GM12878 (cell line): ENCODE measurements at regions not wholly inside any gene's neighbourhood (a gene's known extent, or its start where the extent isn't known, plus 50 kb on each side); places are given as distances from the start of the nearest gene placed in this dataset.

ENCODE experiments used
- ATAC-seq: fragments of 200-7000 bp; cut with Tn5 transposase; 3 replicates; pipeline ENCODE4 v1.9.1; 2020; ENCODE audit warnings: mild to moderate bottlenecking, moderate library complexity
- BruUV-seq: library from RNA; stranded (reverse); fragments of 400-500 nt; replicated peaks from 2 replicates; lab custom pipeline; 2021; lab: Mats Ljungman, UMichigan
- CTCF ChIA-PET: fragments of 300-600 bp; sonication (Branson Sonifier 250); formaldehyde crosslinking; extraction: SDS; loops from one replicate; lab custom pipeline; 2021; ENCODE audit warnings: inconsistent platforms; lab: Yijun Ruan, JAX
- POLR2A ChIA-PET: fragments of 350-600 bp; formaldehyde crosslinking; extraction: SDS; loops from one replicate; lab custom pipeline; 2021; ENCODE audit warnings: inconsistent platforms; lab: Charles Lee
- RAD21 ChIA-PET: fragments of 300-600 bp; sonication (Branson Sonifier 250); formaldehyde crosslinking; loops from one replicate; lab custom pipeline; 2023; ENCODE audit warnings: antibody characterized with exemption; ENCODE audit not compliant: unreplicated experiment; lab: Charles Lee
- SMC1A ChIA-PET: fragments of 300-600 bp; sonication (Branson Sonifier 250); formaldehyde crosslinking; loops from one replicate; lab custom pipeline; 2023; ENCODE audit not compliant: unreplicated experiment, uncharacterized antibody; lab: Charles Lee
- DNase-seq: peaks from one replicate; pipeline ENCODE4 v3.0.0-alpha.2; 2011; ENCODE audit warnings: low read depth, low spot score
- FAIRE-seq: peaks from 3 replicates; lab custom pipeline; 2011; peaks lifted over from hg19 to GRCh38; lab: Jason Lieb, UNC
- H2AFZ ChIP-seq: 2 replicates; pipeline ENCODE4 v1.6.0; 2011; ENCODE audit warnings: low read depth, low read length, control low read depth; ENCODE audit not compliant: control insufficient read depth
- H3K27ac ChIP-seq: 2 replicates; pipeline ENCODE4 v1.5.1; 2011; ENCODE audit warnings: control low read depth; ENCODE audit not compliant: control insufficient read depth, insufficient read depth
- H3K27me3 ChIP-seq, 2 experiments: replicated peaks in 1 of 2; 2 replicates each; pipeline versions ENCODE4 v1.6.0 to v1.6.1; 2011; ENCODE audit warnings: low read length in 1 of 2; ENCODE audit not compliant: control insufficient read depth in 2 of 2, insufficient read depth in 2 of 2
- H3K36me3 ChIP-seq, 2 experiments: 2 replicates each; pipeline ENCODE4 v1.5.1; 2011; ENCODE audit warnings: low read length in 1 of 2; ENCODE audit not compliant: control insufficient read depth in 2 of 2, insufficient read depth in 2 of 2
- H3K4me1 ChIP-seq: 2 replicates; pipeline ENCODE4 v1.6.1; 2011; ENCODE audit warnings: mild to moderate bottlenecking, low read length, moderate library complexity, mixed read lengths; ENCODE audit not compliant: control insufficient read depth, insufficient read depth
- H3K4me2 ChIP-seq: 2 replicates; pipeline ENCODE4 v1.6.0; 2011; ENCODE audit warnings: control low read depth; ENCODE audit not compliant: control insufficient read depth, insufficient read depth
- H3K4me3 ChIP-seq: fragments of 200-600 bp; sonication (generic); 2 replicates; pipeline ENCODE4 v1.5.1; 2016
- H3K79me2 ChIP-seq: 2 replicates; pipeline ENCODE4 v1.6.0; 2011; ENCODE audit warnings: low read length; ENCODE audit not compliant: control insufficient read depth, insufficient read depth
- H3K9ac ChIP-seq: 2 replicates; pipeline ENCODE4 v1.8.0; 2011; ENCODE audit warnings: low read length, control low read depth, mixed read lengths; ENCODE audit not compliant: control insufficient read depth, insufficient read depth
- H3K9me3 ChIP-seq: replicated peaks from 3 replicates; pipeline ENCODE4 v1.5.1; 2011; ENCODE audit warnings: mild to moderate bottlenecking, low read length; ENCODE audit not compliant: control insufficient read depth, insufficient read depth
- H4K20me1 ChIP-seq: 2 replicates; pipeline ENCODE4 v1.6.0; 2011; ENCODE audit not compliant: control insufficient read depth, insufficient read depth
- CBX5 ChIP-seq: sonication (generic); IDR thresholded peaks from 2 replicates; pipeline ENCODE4 v1.6.1; 2016; ENCODE audit warnings: low read depth, moderate library complexity, mild to moderate bottlenecking, inconsistent platforms
- RFX5 ChIP-seq: IDR thresholded peaks from 2 replicates; pipeline ENCODE4 v1.6.1; 2011; ENCODE audit warnings: low read depth, low read length, improper control_type of control experiment
- WGBS: methylation state at CpG from one replicate; pipeline ENCODE4 v1.1.6; 2016; ENCODE audit warnings: low lambda C conversion rate; ENCODE audit not compliant: insufficient replicate concordance, insufficient coverage; ENCODE audit errors: missing lambda C conversion rate; 5-methylcytosine and 5-hydroxymethylcytosine counted together
- in situ Hi-C: fragments of 300-500 bp; cut with MboI; formaldehyde crosslinking; loops from 9 replicates; pipeline ENCODE4 v1.14.3; 2018; ENCODE audit warnings: mixed read lengths
- intact Hi-C: fragments of 100-400 bp; cut with micrococcal nuclease; formaldehyde crosslinking; loops from one replicate; pipeline ENCODE4 v1.14.2; 2022; ENCODE audit not compliant: unreplicated experiment

- RAD21 ChIA-PET: no interaction called here
- DNase-seq: no peak
- POLR2A ChIA-PET: no interaction called here
- H3K27me3 ChIP-seq: peaks cover 0 to 4% of the 10 kb centered on the region in 2 experiments; a peak in 2 of 4 replicates
- no peaks in the 10 kb centered on the region for H4K20me1 ChIP-seq
- no peak overlapping the region for H2AFZ ChIP-seq
- H3K9me3 ChIP-seq: no peaks in the 10 kb centered on the region
- in situ Hi-C loops (no loop called here), intact Hi-C loops (no loop called here)
- no peak overlapping the region for H3K4me2 ChIP-seq
- no peaks in the 10 kb centered on the region for H3K36me3 ChIP-seq
- no peaks in the 10 kb centered on the region for H3K79me2 ChIP-seq
- TF ChIP-seq CBX5: no peak
- no peak overlapping the region for H3K4me3 ChIP-seq
- no peak overlapping the region for H3K27ac ChIP-seq
- H3K9ac ChIP-seq: no peak overlapping the region
- BruUV-seq: no TSS peak
- CTCF ChIA-PET: interaction anchor here (2.7 kb wide), 1 partner anchor 48 kb away, joined by 6 read pairs; no protein-coding TSS in a partner anchor
- no peak for ATAC-seq
- FAIRE-seq: no peak
- SMC1A ChIA-PET: no interaction called here
- no peaks in the 10 kb centered on the region for H3K4me1 ChIP-seq
Measured at GRCh38 chr6:47145212-47145611, 103.1 kb upstream of the ADGRF1 start.

- Histone ChIP-seq H3K79me2 (no peaks in the 10 kb centered on the region), H3K27me3 (peaks cover 0 to 4% of the 10 kb centered on the region in 2 experiments; a peak in 2 of 4 replicates), H3K4me1 (no peaks in the 10 kb centered on the region), H3K4me3 (no peak overlapping the region), H2AFZ (no peak overlapping the region), H3K36me3 (no peaks in the 10 kb centered on the region), H3K4me2 (no peak overlapping the region), H3K27ac (no peak overlapping the region), H4K20me1 (no peaks in the 10 kb centered on the region), H3K9ac (no peak overlapping the region), H3K9me3 (no peaks in the 10 kb centered on the region)
- ChIA-PET POLR2A (no interaction called here), CTCF (interaction anchor here (1.2 to 2.7 kb wide), 2 partner anchors 20 to 47 kb away, joined by 3 to 6 read pairs; no protein-coding TSS in a partner anchor), SMC1A (no interaction called here), RAD21 (no interaction called here)
- in situ Hi-C loops: no loop called here
- no peak for FAIRE-seq
- ATAC-seq: no peak
- 17% methylated on average over 4 of the region's 4 CpGs for WGBS
- intact Hi-C loops: no loop called here
- DNase-seq: no peak
- no TSS peak for BruUV-seq
- TF ChIP-seq RFX5: no peak
- TF ChIP-seq, all 136 proteins: peak for 0
Measured at GRCh38 chr6:47144306-47144705, 102.2 kb upstream of the ADGRF1 start.
